ENCODE measurements at regions not wholly inside any gene's neighbourhood (a gene's known extent, or its start where the extent isn't known, plus 50 kb on each side); places are given as distances from the start of the nearest gene placed in this dataset.

DNA sequence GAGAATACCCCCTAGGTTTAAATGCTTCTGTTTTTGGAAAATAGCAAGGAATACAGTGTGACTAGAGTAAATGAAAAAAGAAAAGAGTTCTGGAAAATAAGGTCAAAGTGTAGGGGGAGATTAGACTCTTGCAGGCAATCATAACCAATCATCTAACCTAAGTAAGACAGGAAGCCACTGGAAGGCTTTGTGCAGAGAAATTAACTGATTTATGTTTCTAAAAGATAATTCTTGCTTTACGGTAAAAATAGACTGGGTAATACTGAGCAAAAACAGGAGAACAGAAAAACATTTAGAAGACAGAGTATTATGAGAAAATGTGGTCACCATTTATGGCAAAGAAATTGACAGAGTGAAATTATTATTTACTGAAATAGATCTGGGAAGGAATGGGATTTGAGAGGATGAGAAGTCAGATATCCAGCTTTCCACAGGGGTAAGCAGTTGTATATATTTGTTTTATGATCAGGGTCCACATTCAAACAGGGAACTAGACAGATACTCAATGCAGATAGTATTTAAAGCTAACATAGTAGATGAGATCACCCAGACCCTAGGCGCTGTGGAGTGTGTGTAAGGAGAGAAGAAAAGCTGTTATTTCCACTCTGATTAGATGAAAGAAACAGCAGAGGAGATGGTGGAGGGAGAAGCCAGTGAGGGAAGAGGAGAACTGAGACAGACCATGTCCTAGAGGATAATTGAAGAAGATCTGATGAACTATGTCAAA, 1225.3 kb downstream of the CDH11 start:
- TF ChIP-seq, protein P1, sequence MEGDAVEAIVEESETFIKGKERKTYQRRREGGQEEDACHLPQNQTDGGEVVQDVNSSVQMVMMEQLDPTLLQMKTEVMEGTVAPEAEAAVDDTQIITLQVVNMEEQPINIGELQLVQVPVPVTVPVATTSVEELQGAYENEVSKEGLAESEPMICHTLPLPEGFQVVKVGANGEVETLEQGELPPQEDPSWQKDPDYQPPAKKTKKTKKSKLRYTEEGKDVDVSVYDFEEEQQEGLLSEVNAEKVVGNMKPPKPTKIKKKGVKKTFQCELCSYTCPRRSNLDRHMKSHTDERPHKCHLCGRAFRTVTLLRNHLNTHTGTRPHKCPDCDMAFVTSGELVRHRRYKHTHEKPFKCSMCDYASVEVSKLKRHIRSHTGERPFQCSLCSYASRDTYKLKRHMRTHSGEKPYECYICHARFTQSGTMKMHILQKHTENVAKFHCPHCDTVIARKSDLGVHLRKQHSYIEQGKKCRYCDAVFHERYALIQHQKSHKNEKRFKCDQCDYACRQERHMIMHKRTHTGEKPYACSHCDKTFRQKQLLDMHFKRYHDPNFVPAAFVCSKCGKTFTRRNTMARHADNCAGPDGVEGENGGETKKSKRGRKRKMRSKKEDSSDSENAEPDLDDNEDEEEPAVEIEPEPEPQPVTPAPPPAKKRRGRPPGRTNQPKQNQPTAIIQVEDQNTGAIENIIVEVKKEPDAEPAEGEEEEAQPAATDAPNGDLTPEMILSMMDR (IDR thresholded peaks at IDR 0.05; ENCODE audit: low read depth, low read length): no peak
- TF ChIP-seq, protein P2, sequence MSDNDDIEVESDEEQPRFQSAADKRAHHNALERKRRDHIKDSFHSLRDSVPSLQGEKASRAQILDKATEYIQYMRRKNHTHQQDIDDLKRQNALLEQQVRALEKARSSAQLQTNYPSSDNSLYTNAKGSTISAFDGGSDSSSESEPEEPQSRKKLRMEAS (IDR thresholded peaks at IDR 0.05; ENCODE audit: low read depth, low read length): no peak
- no peak for TF ChIP-seq POLR2A (IDR thresholded peaks at IDR 0.05; ENCODE audit: extremely low read depth, insufficient read length)
